ENCODE measurements at regions not wholly inside any gene's neighbourhood (a gene's known extent, or its start where the extent isn't known, plus 50 kb on each side); places are given as distances from the start of the nearest gene placed in this dataset.

- DNase-seq (ENCODE audit: low read depth): no peak
Observed at GRCh38 chr17:79470754-79471153, 140.1 kb downstream of the RBFOX3 start.

GRCh38 chr17:79469646-79470045 lies 141.2 kb downstream of the RBFOX3 start:
- no peak for DNase-seq (ENCODE audit: low read depth)

- DNase-seq (ENCODE audit: low read depth): no peak
Observed at GRCh38 chr17:79468183-79468944, 142.5 kb downstream of the RBFOX3 start.

GRCh38 chr17:79466562-79467350 lies 144.1 kb downstream of the RBFOX3 start:
- DNase-seq (ENCODE audit: low read depth): no peak

- no peak for DNase-seq (ENCODE audit: low read depth)
Observed at GRCh38 chr17:79465681-79466025, 145.2 kb downstream of the RBFOX3 start.

- DNase-seq (ENCODE audit: low read depth): no peak
Observed at GRCh38 chr17:79465011-79465680, 145.7 kb downstream of the RBFOX3 start.

GRCh38 chr17:79464318-79465010 lies 146.4 kb downstream of the RBFOX3 start:
- DNase-seq (ENCODE audit: low read depth): no peak

GRCh38 chr17:79463421-79464317 lies 147.2 kb downstream of the RBFOX3 start:
- DNase-seq (ENCODE audit: low read depth): no peak

- no peak for DNase-seq (ENCODE audit: low read depth)
Observed at GRCh38 chr17:79461041-79461440, 149.8 kb downstream of the RBFOX3 start.

GRCh38 chr17:79459846-79460245 lies 151.0 kb downstream of the RBFOX3 start:
- no peak for DNase-seq (ENCODE audit: low read depth)

GRCh38 chr17:79459003-79459655 lies 151.7 kb downstream of the RBFOX3 start:
- DNase-seq (ENCODE audit: low read depth): no peak

GRCh38 chr17:79458356-79458755 lies 152.5 kb downstream of the RBFOX3 start:
- DNase-seq (ENCODE audit: low read depth): no peak

GRCh38 chr17:79457889-79458288 lies 153.0 kb downstream of the RBFOX3 start:
- DNase-seq (ENCODE audit: low read depth): no peak

- DNase-seq (ENCODE audit: low read depth): no peak
Observed at GRCh38 chr17:79457376-79457775, 153.5 kb downstream of the RBFOX3 start.

GRCh38 chr17:79455636-79456035 lies 155.2 kb downstream of the RBFOX3 start:
- no peak for DNase-seq (ENCODE audit: low read depth)

GRCh38 chr17:79454826-79455225 lies 156.0 kb downstream of the RBFOX3 start:
- no peak for DNase-seq (ENCODE audit: low read depth)

GRCh38 chr17:79453481-79453880 lies 157.4 kb downstream of the RBFOX3 start:
- no peak for DNase-seq (ENCODE audit: low read depth)

- DNase-seq (ENCODE audit: low read depth): no peak
Observed at GRCh38 chr17:79452706-79453105, 158.1 kb downstream of the RBFOX3 start.

- DNase-seq (ENCODE audit: low read depth): no peak
Observed at GRCh38 chr17:79451167-79451566, 159.7 kb downstream of the RBFOX3 start.

GRCh38 chr17:79446399-79447009 lies 164.3 kb downstream of the RBFOX3 start:
- DNase-seq (ENCODE audit: low read depth): no peak
